Heart left ventricle (tissue), 16 donors: ENCODE measurements at regions not wholly inside any gene's neighbourhood (a gene's known extent, or its start where the extent isn't known, plus 50 kb on each side); places are given as distances from the start of the nearest gene placed in this dataset.
"Not testable (repeated sequence)": the region's sequence is repeated elsewhere in the genome, so short reads cannot be mapped to it uniquely, and the experiment has no call there.

ENCODE experiments used
- ATAC-seq, 4 donors: fragments of 200-7000 bp; cut with Tn5 transposase; one replicate each; pipeline ENCODE4 v1.9.1; 2020 to 2022; ENCODE audit warnings: moderate library complexity in 4 of 4, mild to moderate bottlenecking in 3 of 4, moderate number of reproducible peaks in 1 of 4
- DNase-seq, 5 donors: peaks; one replicate each; pipeline ENCODE4 v3.0.0-alpha.2; 2020
- H3K27ac ChIP-seq, 12 donors: fragments of 200-600 bp; sonication (generic) in 4 of 12; one replicate each; pipeline versions ENCODE4 v1.5.0 to v1.8.0; 2016 to 2022; ENCODE audit warnings: mild to moderate bottlenecking in 2 of 12
- H3K27me3 ChIP-seq, 9 donors: fragments of 200-600 bp; sonication (generic) in 2 of 9; one replicate each; pipeline versions ENCODE4 v1.5.1 to v1.8.0; 2016 to 2022; ENCODE audit warnings: mild to moderate bottlenecking in 3 of 9
- H3K36me3 ChIP-seq, 9 donors: fragments of 200-600 bp; sonication (generic) in 2 of 9; one replicate each; pipeline versions ENCODE4 v1.5.0 to v1.8.0; 2018 to 2022; ENCODE audit warnings: mild to moderate bottlenecking in 2 of 9
- H3K4me1 ChIP-seq, 12 donors: fragments of 200-600 bp; sonication (generic) in 4 of 12; one replicate each; pipeline versions ENCODE4 v1.5.0 to v1.8.0; 2016 to 2022; ENCODE audit warnings: mild to moderate bottlenecking in 3 of 12
- H3K4me3 ChIP-seq, 12 donors: fragments of 200-600 bp; sonication (generic) in 4 of 12; one replicate each; pipeline versions ENCODE4 v1.5.0 to v1.8.0; 2017 to 2022; ENCODE audit warnings: mild to moderate bottlenecking in 9 of 12, moderate library complexity in 4 of 12
- H3K9me3 ChIP-seq, 12 donors: fragments of 200-600 bp; sonication (generic) in 4 of 12; one replicate each; pipeline versions ENCODE4 v1.5.0 to v1.8.0; 2016 to 2022; ENCODE audit warnings: mild to moderate bottlenecking in 1 of 12
- CTCF ChIP-seq, 12 donors: fragments of 200-600 bp; sonication (generic) in 4 of 12; IDR thresholded peaks; one replicate each; pipeline versions ENCODE4 v1.5.0 to v1.8.0; 2018 to 2022; ENCODE audit warnings: antibody characterized with exemption in 12 of 12, mild to moderate bottlenecking in 5 of 12
- POLR2A ChIP-seq, 2 donors: fragments of 450-650 bp; IDR thresholded peaks; one replicate each; pipeline ENCODE4 v1.6.1; 2017; ENCODE audit warnings: antibody characterized with exemption in 2 of 2, mild to moderate bottlenecking in 2 of 2, moderate library complexity in 2 of 2
- WGBS, 4 donors: extraction: QIAGEN DNeasy Blood & Tissue Kit in 2 of 4; methylation state at CpG; one replicate each; pipeline versions ENCODE4 v1.1.5 to v1.1.7; 2013 to 2018; 5-methylcytosine and 5-hydroxymethylcytosine counted together
- intact Hi-C, 10 donors: fragments of 100-400 bp; cut with DNase I; formaldehyde crosslinking; loops; one replicate each; pipeline versions ENCODE4 v1.11.1 to v1.14.2; 2022
- donor health status: ischemic (EF 13 %, LVEDD 7.1; RV severe dilation, severe dysfunction).
- donor health status: healthy with polysubstance abuse.
- donor health status: DM: no; HTN: yes; CAD: no.
- donor health status: DM: no; HTN: no; CAD: no.
- donor health status: ischemic (EF 25% LVEDD 6.9; RV normal size, moderate dysfunction).
- donor health status: ischemic (EF 25% LVEDD 5.7; RV mildly dilated, moderate dysfunction).
- donor health status: healthy.
- donor health status: DM: yes; HTN: yes; CAD: no.
- donor health status: ischemic (EF 35%, LVEDD 5.7; RV mildly dilated, moderate dysfunction).
- donor health status: nonischemic (EF 11% LVEDD 7.7; RV severe dilation, severe dysfunction).
- donor health status: DM: yes; HTN: yes; CAD: no.
- donor health status: PGD.
- donor health status: ischemic (EF 29% LVEDD 5.4; RV normal size, mild dysfunction).
- donor health status: nonischemic (EF 23%, LVEDD 6.1; RV moderate dilation, normal function).

GRCh38 chr14:21861153-21861552 lies 187.5 kb upstream of the OR4E1 start:
- H3K4me1 ChIP-seq: no peaks in the 10 kb centered on the region
- no peak for ATAC-seq

GRCh38 chr14:21860172-21860571 lies 186.6 kb upstream of the OR4E1 start:
- Histone ChIP-seq H3K27ac (no peak overlapping the region), H3K4me3 (no peak overlapping the region), H3K27me3 (peaks cover 0 to 10% (median 0%) of the 10 kb centered on the region in 9 donors), H3K9me3 (no peaks in the 10 kb centered on the region), H3K4me1 (no peaks in the 10 kb centered on the region), H3K36me3 (no peaks in the 10 kb centered on the region)
- no peak for DNase-seq
- intact Hi-C loops: no loop called here
- TF ChIP-seq POLR2A (IDR thresholded peaks at IDR 0.05) (no peak), CTCF (IDR thresholded peaks at IDR 0.05) (peak in 6 of 12 donors; percentile 6 to 30 (median 14))
- no peak for ATAC-seq
- WGBS, 4 donors: 63 to 72% (median 66%) methylated on average over 3 of the region's 3 CpGs

More at GRCh38 chr14:21861153-21861552, 187.5 kb upstream of the OR4E1 start:
- no peak overlapping the region for H3K27ac ChIP-seq
- no peaks in the 10 kb centered on the region for H3K36me3 ChIP-seq
- 73 to 88% (median 81%) methylated on average over 4 of the region's 4 CpGs for WGBS, 4 donors
- peak in 1 of 5 donors; percentile 14 for DNase-seq
- TF ChIP-seq POLR2A (IDR thresholded peaks at IDR 0.05): no peak
- no peak for TF ChIP-seq CTCF (IDR thresholded peaks at IDR 0.05)
- intact Hi-C loops: no loop called here
- no peak overlapping the region for H3K4me3 ChIP-seq
- H3K9me3 ChIP-seq: no peaks in the 10 kb centered on the region
- H3K27me3 ChIP-seq: peaks cover 0 to 10% (median 0%) of the 10 kb centered on the region in 9 donors

- intact Hi-C loops: no loop called here
- H3K9me3 ChIP-seq: no peaks in the 10 kb centered on the region
- no peak overlapping the region for H3K27ac ChIP-seq
- H3K4me3 ChIP-seq: no peak overlapping the region
- peaks cover 0 to 15% (median 0%) of the 10 kb centered on the region in 9 donors for H3K27me3 ChIP-seq
- DNase-seq (peak in 1 of 5 donors; percentile 47), ATAC-seq (no peak)
- no peaks in the 10 kb centered on the region for H3K36me3 ChIP-seq
- TF ChIP-seq CTCF (IDR thresholded peaks at IDR 0.05) (no peak), POLR2A (IDR thresholded peaks at IDR 0.05) (no peak)
- WGBS, 4 donors: 62 to 77% (median 66%) methylated on average over 3 of the region's 3 CpGs
- H3K4me1 ChIP-seq: no peaks in the 10 kb centered on the region
Measured at GRCh38 chr14:21852775-21853174, 179.2 kb upstream of the OR4E1 start.

GRCh38 chr14:21852061-21852664 lies 178.5 kb upstream of the OR4E1 start:
- intact Hi-C loops: no loop called here
- ATAC-seq: no peak
- Histone ChIP-seq H3K9me3 (no peaks in the 10 kb centered on the region), H3K27me3 (peaks cover 0 to 15% (median 0%) of the 10 kb centered on the region in 9 donors), H3K4me1 (no peaks in the 10 kb centered on the region), H3K27ac (no peak overlapping the region), H3K36me3 (no peaks in the 10 kb centered on the region), H3K4me3 (no peak overlapping the region)
- peak in 1 of 5 donors; percentile 41 for DNase-seq
- WGBS, 4 donors: 16 to 24% (median 18%) methylated on average over 4 of the region's 4 CpGs
- TF ChIP-seq CTCF (IDR thresholded peaks at IDR 0.05) (peak; percentile 25 to 71 (median 40)), POLR2A (IDR thresholded peaks at IDR 0.05) (no peak)

- H3K4me1 ChIP-seq, ATAC-seq, H3K9me3 ChIP-seq, H3K36me3 ChIP-seq, H3K27ac ChIP-seq, H3K4me3 ChIP-seq, intact Hi-C loops: not testable (repeated sequence)
- DNase-seq: peak in 1 of 5 donors; percentile 41
- 63 to 70% (median 68%) methylated on average over 11 of the region's 11 CpGs for WGBS, 4 donors
- peaks cover 0 to 21% (median 0%) of the 10 kb centered on the region in 9 donors for H3K27me3 ChIP-seq
Measured at GRCh38 chr14:21846902-21847301, 173.3 kb upstream of the OR4E1 start.
